GM12872 (cell line): ENCODE measurements at regions not wholly inside any gene's neighbourhood (a gene's known extent, or its start where the extent isn't known, plus 50 kb on each side); places are given as distances from the start of the nearest gene placed in this dataset.

ENCODE experiments used
- TF ChIP-seq, protein P1 (sequence below): IDR thresholded peaks from 3 replicates; pipeline ENCODE4 v1.5.1; 2011; ENCODE audit warnings: low read depth, mild to moderate bottlenecking, low read length, moderate library complexity; ENCODE audit not compliant: insufficient read depth

DNA sequence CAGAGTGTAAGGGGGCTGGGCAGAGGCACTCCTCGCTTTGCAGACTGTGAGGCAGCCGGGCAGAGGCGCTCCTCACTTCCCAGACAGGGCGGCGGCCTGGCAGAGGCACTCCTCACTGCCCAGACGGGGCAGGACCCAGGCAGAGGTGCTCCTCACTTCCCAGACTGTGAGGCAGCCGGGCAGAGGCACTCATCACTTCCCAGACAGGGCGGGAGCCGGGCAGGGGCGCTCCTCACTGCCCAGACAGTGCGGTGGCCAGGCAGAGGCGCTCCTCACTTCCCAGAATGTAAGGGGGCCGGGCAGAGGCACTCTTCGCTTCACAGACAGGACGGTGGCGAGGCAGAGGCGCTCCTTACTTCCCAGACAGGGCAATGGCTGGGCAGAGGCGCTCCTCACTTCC is 442.5 kb downstream of the SPATA31D1 start:
- TF ChIP-seq, protein P1, sequence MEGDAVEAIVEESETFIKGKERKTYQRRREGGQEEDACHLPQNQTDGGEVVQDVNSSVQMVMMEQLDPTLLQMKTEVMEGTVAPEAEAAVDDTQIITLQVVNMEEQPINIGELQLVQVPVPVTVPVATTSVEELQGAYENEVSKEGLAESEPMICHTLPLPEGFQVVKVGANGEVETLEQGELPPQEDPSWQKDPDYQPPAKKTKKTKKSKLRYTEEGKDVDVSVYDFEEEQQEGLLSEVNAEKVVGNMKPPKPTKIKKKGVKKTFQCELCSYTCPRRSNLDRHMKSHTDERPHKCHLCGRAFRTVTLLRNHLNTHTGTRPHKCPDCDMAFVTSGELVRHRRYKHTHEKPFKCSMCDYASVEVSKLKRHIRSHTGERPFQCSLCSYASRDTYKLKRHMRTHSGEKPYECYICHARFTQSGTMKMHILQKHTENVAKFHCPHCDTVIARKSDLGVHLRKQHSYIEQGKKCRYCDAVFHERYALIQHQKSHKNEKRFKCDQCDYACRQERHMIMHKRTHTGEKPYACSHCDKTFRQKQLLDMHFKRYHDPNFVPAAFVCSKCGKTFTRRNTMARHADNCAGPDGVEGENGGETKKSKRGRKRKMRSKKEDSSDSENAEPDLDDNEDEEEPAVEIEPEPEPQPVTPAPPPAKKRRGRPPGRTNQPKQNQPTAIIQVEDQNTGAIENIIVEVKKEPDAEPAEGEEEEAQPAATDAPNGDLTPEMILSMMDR = no peak

DNA sequence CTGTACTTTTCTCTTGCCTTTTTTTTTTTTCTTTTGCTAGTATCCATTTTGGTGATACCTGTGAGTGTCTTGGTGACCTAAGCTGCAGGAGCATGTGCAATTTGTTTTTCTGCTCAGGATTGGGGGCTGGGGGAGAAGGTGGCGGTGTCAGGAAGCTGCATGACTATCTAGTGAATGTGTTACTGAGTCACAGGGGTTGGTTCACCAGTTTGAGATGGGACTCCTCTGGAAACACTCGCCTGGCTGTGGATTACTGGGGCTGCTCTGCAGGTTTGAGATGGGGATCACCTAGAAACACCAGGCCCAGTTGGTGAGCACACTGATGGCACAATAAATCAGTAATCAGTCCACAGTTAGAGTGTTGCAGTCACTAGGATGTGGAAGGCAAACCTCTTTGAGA is 447.9 kb downstream of the SPATA31D1 start:
- TF ChIP-seq, protein P1 = no peak

DNA sequence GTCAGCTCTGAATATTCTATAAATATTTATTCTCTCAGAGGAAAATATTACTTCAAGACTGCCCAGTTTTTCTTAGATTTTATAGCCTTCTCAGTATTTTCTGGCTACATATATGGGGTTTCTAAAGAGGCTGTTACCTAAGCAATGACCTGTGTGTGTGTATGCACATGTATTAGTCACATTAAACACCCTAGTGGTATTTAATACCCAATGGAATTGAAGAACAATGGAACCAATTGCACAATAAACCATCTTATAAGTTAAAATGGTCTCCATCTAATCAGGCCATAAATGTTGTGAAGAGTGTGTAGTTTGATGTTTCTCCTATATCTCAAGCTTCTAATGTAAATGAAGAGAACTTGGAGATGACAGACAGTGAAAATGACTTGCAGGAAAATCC is 450.0 kb downstream of the SPATA31D1 start:
- TF ChIP-seq, protein P1 = no peak

DNA sequence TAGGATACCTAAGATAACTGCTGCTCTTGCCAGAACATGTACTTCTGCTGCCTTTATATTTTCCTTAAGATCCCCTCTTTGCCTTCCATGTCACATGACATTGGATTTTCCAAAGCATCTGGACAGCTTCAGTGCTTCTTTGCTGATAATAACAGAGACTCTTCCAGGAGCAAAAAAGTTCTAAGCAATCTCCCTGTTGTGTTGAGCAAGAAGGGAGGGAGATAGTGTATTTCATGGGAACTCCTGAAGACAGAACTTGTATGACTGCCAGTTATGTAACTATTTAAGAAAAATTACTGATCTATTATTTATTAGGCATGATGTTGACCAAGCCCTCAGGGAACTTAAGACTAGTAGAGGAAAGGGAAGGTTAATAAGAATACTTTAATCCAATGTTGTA is 454.7 kb downstream of the SPATA31D1 start:
- TF ChIP-seq, protein P1 = no peak

DNA sequence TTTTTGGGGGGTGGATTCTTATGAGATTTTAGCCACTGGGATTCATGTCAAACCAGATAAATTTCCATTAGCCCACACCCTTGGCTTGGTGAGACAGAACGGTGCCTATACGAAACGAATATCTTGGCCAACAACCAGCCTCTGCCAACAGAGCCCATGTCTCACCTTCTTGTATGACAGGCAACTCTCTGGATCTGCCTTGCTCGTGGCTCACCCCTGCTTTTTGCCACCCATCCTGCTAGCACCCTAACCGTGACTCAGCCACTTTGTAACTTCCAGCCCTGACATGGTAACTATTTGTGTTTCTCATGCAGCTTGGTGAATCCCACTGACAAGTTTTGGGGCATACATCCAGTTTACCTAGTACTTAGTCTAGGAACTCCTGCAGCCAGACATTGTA is 457.0 kb downstream of the SPATA31D1 start:
- TF ChIP-seq, protein P1 = no peak

DNA sequence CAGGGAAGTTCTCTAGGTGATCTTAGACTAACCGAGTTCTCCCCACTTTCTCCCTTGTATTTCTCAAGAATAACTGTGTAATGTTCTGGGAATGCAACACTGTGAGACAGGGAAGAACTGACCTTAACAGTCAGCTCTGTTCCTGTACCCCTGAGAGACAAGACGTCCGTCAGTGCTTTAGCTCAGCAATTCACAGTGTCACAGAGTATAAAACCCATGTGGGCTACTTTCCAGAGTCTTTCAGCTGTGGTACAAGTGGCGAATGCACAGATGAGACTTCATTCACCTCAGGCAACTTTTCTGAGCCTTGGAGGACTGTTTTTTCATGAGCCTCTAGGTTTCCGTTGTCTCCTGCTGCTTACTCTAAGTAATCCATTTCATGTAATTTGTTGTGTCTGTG is 458.8 kb downstream of the SPATA31D1 start:
- TF ChIP-seq, protein P1 = no peak

DNA sequence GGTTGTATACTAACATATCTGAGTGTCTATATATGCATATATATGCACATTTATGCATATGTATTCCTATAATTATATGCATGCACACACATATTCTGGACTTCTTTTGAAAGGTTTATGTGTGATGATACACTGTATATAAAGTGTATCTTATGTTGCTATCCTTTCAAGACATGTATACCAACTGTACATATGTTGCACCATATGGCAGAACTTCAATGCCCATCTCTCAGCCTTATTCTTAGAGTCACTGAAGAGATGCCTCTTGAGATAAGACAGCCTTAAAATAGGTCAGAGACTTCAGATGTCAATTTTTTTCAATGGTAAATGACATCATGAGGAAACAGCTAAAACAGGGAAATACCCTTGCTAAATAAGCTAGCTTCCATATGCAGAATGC is 461.4 kb downstream of the SPATA31D1 start:
- TF ChIP-seq, protein P1 = no peak
